T-cell (primary cell): ENCODE measurements at regions not wholly inside any gene's neighbourhood (a gene's known extent, or its start where the extent isn't known, plus 50 kb on each side); places are given as distances from the start of the nearest gene placed in this dataset.

Experiments used
- ATAC-seq, 4 experiments: fragments of 200-7000 bp in 3 of 4; fragments of 150-1000 bp in 1 of 4; cut with Tn5 transposase; replicated peaks in 1 of 4; 1 replicate in 3 of 4; 2 replicates in 1 of 4; pipeline ENCODE4 v1.10.0; 2021; ENCODE audit warnings: moderate library complexity in 3 of 4, mild to moderate bottlenecking in 2 of 4, moderate number of reproducible peaks in 1 of 4
- CTCF ChIA-PET, 2 donors: fragments of 300-600 bp; sonication (Branson Sonifier 250); formaldehyde crosslinking; loops; one replicate each; lab custom pipeline; 2022; ENCODE audit warnings: antibody characterized with exemption in 2 of 2; lab: Charles Lee
- POLR2A ChIA-PET, 2 donors: fragments of 300-600 bp; sonication (Branson Sonifier 250); formaldehyde crosslinking; loops; one replicate each; lab custom pipeline; 2022; ENCODE audit warnings: antibody characterized with exemption in 2 of 2; lab: Charles Lee
- DNase-seq, 35 experiments: peaks; one replicate each; pipeline versions ENCODE4 v3.0.0 to v3.0.0-alpha.2; 2013 to 2023
- H3K27ac ChIP-seq: one replicate; pipeline ENCODE4 v1.5.1; 2013; ENCODE audit warnings: low read length
- H3K27me3 ChIP-seq, 2 experiments: replicated peaks in 1 of 2; 1 replicate in 1 of 2; 2 replicates in 1 of 2; pipeline versions ENCODE4 v1.6.1 to v1.7.0; 2013; ENCODE audit warnings: low read length in 1 of 2, mixed read lengths in 1 of 2; ENCODE audit not compliant: control insufficient read depth in 2 of 2, insufficient read depth in 2 of 2; ENCODE audit errors: extremely low read depth in 1 of 2
- H3K36me3 ChIP-seq, 2 donors: 1 replicate in 1 of 2; 2 replicates in 1 of 2; pipeline versions ENCODE4 v1.6.1 to v1.7.0; 2013; ENCODE audit warnings: low read length in 1 of 2; ENCODE audit not compliant: control insufficient read depth in 2 of 2, insufficient read depth in 1 of 2; ENCODE audit errors: extremely low read depth in 1 of 2
- H3K4me1 ChIP-seq, 2 experiments: 1 replicate in 1 of 2; 2 replicates in 1 of 2; pipeline versions ENCODE4 v1.6.1 to v1.7.0; 2013; ENCODE audit warnings: low read length in 2 of 2, mixed read lengths in 1 of 2; ENCODE audit not compliant: insufficient read depth in 2 of 2, control insufficient read depth in 1 of 2; ENCODE audit errors: extremely low read depth in 1 of 2
- H3K4me3 ChIP-seq, 2 donors: 1 replicate in 1 of 2; 2 replicates in 1 of 2; pipeline versions ENCODE4 v1.5.1 to v1.7.0; 2013; ENCODE audit warnings: mild to moderate bottlenecking in 2 of 2, low read length in 1 of 2, moderate library complexity in 1 of 2; ENCODE audit not compliant: control insufficient read depth in 1 of 2; ENCODE audit errors: extremely low read depth in 1 of 2
- H3K9me3 ChIP-seq: 2 replicates; pipeline ENCODE4 v1.7.0; 2013
- H3K27ac Mint-ChIP-seq, 2 donors: one replicate each; pipeline ENCODE4 v1.8.0; 2020 to 2021; ENCODE audit warnings: mild to moderate bottlenecking in 2 of 2, mixed read lengths in 2 of 2
- H3K27me3 Mint-ChIP-seq, 2 donors: one replicate each; pipeline ENCODE4 v1.8.0; 2021 to 2022; ENCODE audit warnings: mixed read lengths in 2 of 2
- H3K36me3 Mint-ChIP-seq: one replicate; pipeline ENCODE4 v1.8.0; 2021; ENCODE audit warnings: mixed read lengths
- H3K4me1 Mint-ChIP-seq, 3 donors: one replicate each; pipeline ENCODE4 v1.8.0; 2020 to 2022; ENCODE audit warnings: mixed read lengths in 3 of 3, mild to moderate bottlenecking in 1 of 3
- H3K4me3 Mint-ChIP-seq, 3 donors: one replicate each; pipeline ENCODE4 v1.8.0; 2020 to 2022; ENCODE audit warnings: mild to moderate bottlenecking in 3 of 3, mixed read lengths in 3 of 3, moderate library complexity in 3 of 3
- H3K9me3 Mint-ChIP-seq, 3 donors: one replicate each; pipeline ENCODE4 v1.8.0; 2020 to 2022; ENCODE audit warnings: mixed read lengths in 3 of 3
- whole genome bisulfite sequencing: methylation state at CpG from one replicate; pipeline ENCODE4 v1.1.5; 2013; ENCODE audit warnings: missing lambda C conversion rate; ENCODE audit not compliant: insufficient coverage; 5-methylcytosine and 5-hydroxymethylcytosine counted together

GRCh38 chr6:14460556-14460955 is 343.0 kb downstream of the CD83 start:
- peaks cover 6% of the 10 kb centered on the region for H3K36me3 Mint-ChIP-seq
- peaks cover 2 to 10% (median 4%) of the 10 kb centered on the region in 3 donors for H3K4me1 Mint-ChIP-seq
- no peak overlapping the region for H3K4me3 Mint-ChIP-seq

DNA sequence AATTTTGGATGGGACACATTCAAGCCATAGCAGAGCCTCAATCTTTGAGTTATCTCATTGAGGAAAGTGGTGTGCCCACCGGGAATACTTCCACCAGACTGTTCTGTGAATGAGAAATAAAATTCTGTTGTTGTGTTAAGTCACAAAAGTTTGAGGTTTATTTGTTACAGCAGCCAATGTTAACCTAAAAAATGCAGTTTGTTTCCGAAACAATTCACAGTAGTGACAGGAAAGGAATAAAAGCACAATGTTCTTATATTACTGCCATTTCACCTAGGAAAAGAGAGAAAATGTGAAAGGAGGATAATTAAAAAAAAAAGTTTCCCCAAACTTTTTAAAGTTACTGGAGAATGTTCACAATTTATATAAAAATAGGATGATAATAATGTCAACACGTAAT is 344.6 kb downstream of the CD83 start:
- CTCF ChIA-PET, result no interaction called here
- Histone ChIP-seq H3K4me1 (peaks cover 0 to 3% of the 10 kb centered on the region in 2 experiments), H3K27me3 (no peaks in the 10 kb centered on the region), H3K4me3 (no peak overlapping the region), H3K9me3 (no peaks in the 10 kb centered on the region), H3K36me3 (no peaks in the 10 kb centered on the region), H3K27ac (no peak overlapping the region)
- Mint-ChIP-seq H3K4me3 (no peak overlapping the region), H3K27me3 (peaks cover 0 to 3% of the 10 kb centered on the region in 2 donors), H3K27ac (no peak overlapping the region), H3K36me3 (peaks cover 6% of the 10 kb centered on the region), H3K9me3 (peaks cover 0 to 6% (median 5%) of the 10 kb centered on the region in 3 donors), H3K4me1 (peaks cover 0 to 8% (median 2%) of the 10 kb centered on the region in 3 donors)
- POLR2A ChIA-PET, result no interaction called here
- WGBS, result 100% methylated on average over 1 of the region's 3 CpGs
- ATAC-seq, result no peak
- no peak for DNase-seq

More at GRCh38 chr6:14460556-14460955, 343.0 kb downstream of the CD83 start:
- Histone ChIP-seq H3K36me3 (no peaks in the 10 kb centered on the region), H3K27ac (no peak overlapping the region), H3K4me3 (no peak overlapping the region), H3K9me3 (no peaks in the 10 kb centered on the region), H3K4me1 (peaks cover 0 to 3% of the 10 kb centered on the region in 2 experiments), H3K27me3 (no peaks in the 10 kb centered on the region)
- CTCF ChIA-PET, result no interaction called here
- DNase-seq (no peak), ATAC-seq (no peak)
- Mint-ChIP-seq H3K9me3 (peaks cover 0 to 6% (median 5%) of the 10 kb centered on the region in 3 donors), H3K27me3 (peaks cover 0 to 3% of the 10 kb centered on the region in 2 donors), H3K27ac (no peak overlapping the region)
- POLR2A ChIA-PET, result no interaction called here

DNA sequence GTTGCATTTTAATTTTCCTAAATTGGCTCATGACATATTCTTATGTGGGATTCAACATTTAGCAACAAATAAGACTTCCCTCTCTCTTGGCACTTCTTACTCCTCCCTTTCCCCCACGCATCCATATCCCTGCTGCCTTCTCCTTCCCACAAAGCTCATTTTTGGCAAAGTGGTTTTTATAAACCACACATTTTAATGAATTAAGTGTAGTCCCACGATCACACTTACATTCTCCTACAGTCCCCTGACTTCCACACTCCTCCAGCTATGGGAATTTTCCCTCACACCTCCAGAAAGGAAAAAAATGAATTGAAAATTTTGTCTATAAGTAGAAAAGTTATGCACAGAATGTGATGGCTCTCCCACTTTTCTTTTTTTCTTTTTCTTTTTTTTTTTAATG is 345.0 kb downstream of the CD83 start:
- peaks cover 6% of the 10 kb centered on the region for H3K36me3 Mint-ChIP-seq
- POLR2A ChIA-PET, result no interaction called here
- no CpG with 5 or more reads among the region's 2 CpGs for WGBS
- no peak overlapping the region for H3K4me3 Mint-ChIP-seq
- CTCF ChIA-PET, result no interaction called here
- no peak for ATAC-seq
- Histone ChIP-seq H3K4me3 (no peak overlapping the region), H3K27me3 (no peaks in the 10 kb centered on the region), H3K27ac (no peak overlapping the region), H3K36me3 (no peaks in the 10 kb centered on the region), H3K4me1 (peaks cover 0 to 3% of the 10 kb centered on the region in 2 experiments), H3K9me3 (no peaks in the 10 kb centered on the region)
- H3K27ac Mint-ChIP-seq, result no peak overlapping the region
- H3K9me3 Mint-ChIP-seq, result peaks cover 0 to 8% (median 5%) of the 10 kb centered on the region in 3 donors
- no peak for DNase-seq
- H3K27me3 Mint-ChIP-seq, result peaks cover 0 to 3% of the 10 kb centered on the region in 2 donors
- peaks cover 0 to 9% (median 2%) of the 10 kb centered on the region in 3 donors for H3K4me1 Mint-ChIP-seq

GRCh38 chr6:14463110-14463509 is 345.5 kb downstream of the CD83 start:
- no peak for DNase-seq
- Histone ChIP-seq H3K4me1 (peaks cover 0 to 3% of the 10 kb centered on the region in 2 experiments), H3K9me3 (no peaks in the 10 kb centered on the region), H3K27me3 (no peaks in the 10 kb centered on the region), H3K4me3 (no peak overlapping the region), H3K36me3 (no peaks in the 10 kb centered on the region), H3K27ac (no peak overlapping the region)
- Mint-ChIP-seq H3K27me3 (peaks cover 0 to 3% of the 10 kb centered on the region in 2 donors), H3K27ac (no peak overlapping the region), H3K4me1 (peaks cover 0 to 13% (median 2%) of the 10 kb centered on the region in 3 donors), H3K9me3 (peaks cover 0 to 11% (median 9%) of the 10 kb centered on the region in 3 donors), H3K36me3 (peaks cover 6% of the 10 kb centered on the region), H3K4me3 (no peak overlapping the region)
- POLR2A ChIA-PET, result interaction anchor here in 1 of 2 donors (0.6 kb wide), 2 partner anchors 255 to 333 kb away, joined by 6 to 8 read pairs; no protein-coding TSS in a partner anchor
- WGBS, result no CpG with 5 or more reads among the region's 6 CpGs
- ATAC-seq, result no peak
- CTCF ChIA-PET, result no interaction called here

DNA sequence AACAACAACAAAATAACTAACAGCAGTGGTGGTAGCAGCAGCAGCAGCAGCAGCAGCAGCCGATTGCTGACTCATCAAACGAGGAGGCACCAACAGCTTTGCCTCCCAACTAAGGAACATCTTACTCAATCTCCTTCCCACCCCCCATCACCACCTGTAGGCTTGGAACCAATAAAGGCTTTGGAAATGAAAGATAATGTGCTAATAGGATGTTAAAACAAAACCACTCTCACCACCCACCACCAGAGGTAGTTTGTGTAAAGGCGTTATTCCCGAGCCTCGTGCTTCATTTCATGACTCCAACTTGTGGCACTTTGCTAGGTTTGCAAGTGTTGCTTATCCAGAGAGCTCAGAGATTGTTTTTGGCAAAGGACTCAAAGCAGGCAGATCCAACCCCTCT is 346.5 kb downstream of the CD83 start:
- H3K27me3 ChIP-seq, result no peaks in the 10 kb centered on the region
- ATAC-seq (no peak), DNase-seq (no peak)
- Mint-ChIP-seq H3K4me1 (peaks cover 0 to 13% (median 2%) of the 10 kb centered on the region in 3 donors), H3K36me3 (peaks cover 11% of the 10 kb centered on the region), H3K27ac (no peak overlapping the region), H3K27me3 (peaks cover 0 to 3% of the 10 kb centered on the region in 2 donors), H3K9me3 (peaks cover 5 to 18% (median 16%) of the 10 kb centered on the region in 3 donors), H3K4me3 (no peak overlapping the region)
- no peak overlapping the region for H3K4me3 ChIP-seq
- POLR2A ChIA-PET, result no interaction called here
- no peaks in the 10 kb centered on the region for H3K9me3 ChIP-seq
- peaks cover 0 to 3% of the 10 kb centered on the region in 2 experiments for H3K4me1 ChIP-seq
- 66% methylated on average over 4 of the region's 5 CpGs for WGBS
- CTCF ChIA-PET, result no interaction called here
- no peak overlapping the region for H3K27ac ChIP-seq
- no peaks in the 10 kb centered on the region for H3K36me3 ChIP-seq

DNA sequence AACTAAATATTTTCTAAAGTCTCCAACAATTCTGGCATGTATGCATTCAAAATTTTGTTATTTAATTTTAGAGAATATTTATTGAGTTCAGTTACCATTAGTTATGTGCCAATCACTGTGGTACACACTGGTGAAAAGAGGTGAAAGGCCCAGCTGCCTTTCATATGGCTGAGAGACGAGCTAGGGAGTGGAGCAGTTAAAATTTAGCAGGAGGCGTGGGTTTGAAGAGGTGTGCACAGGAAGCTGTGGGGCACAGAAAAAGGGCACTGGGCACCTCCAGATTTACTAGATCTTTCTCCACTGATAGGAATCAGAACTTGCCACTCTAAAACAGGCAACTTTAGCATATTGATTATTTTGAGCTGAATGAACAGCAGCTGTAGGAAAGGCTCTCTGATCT is 347.1 kb downstream of the CD83 start:
- H3K9me3 ChIP-seq, result no peaks in the 10 kb centered on the region
- Mint-ChIP-seq H3K4me1 (peaks cover 0 to 13% (median 2%) of the 10 kb centered on the region in 3 donors), H3K9me3 (peaks cover 9 to 24% (median 22%) of the 10 kb centered on the region in 3 donors), H3K27ac (no peak overlapping the region), H3K4me3 (no peak overlapping the region), H3K36me3 (peaks cover 16% of the 10 kb centered on the region), H3K27me3 (peaks cover 0 to 3% of the 10 kb centered on the region in 2 donors)
- ChIA-PET CTCF (no interaction called here), POLR2A (no interaction called here)
- DNase-seq, result no peak
- peaks cover 0 to 3% of the 10 kb centered on the region in 2 experiments for H3K4me1 ChIP-seq
- no peak overlapping the region for H3K4me3 ChIP-seq
- WGBS, result 79% methylated on average over 2 of the region's 2 CpGs
- no peak for ATAC-seq
- no peaks in the 10 kb centered on the region for H3K36me3 ChIP-seq
- H3K27ac ChIP-seq, result no peak overlapping the region
- no peaks in the 10 kb centered on the region for H3K27me3 ChIP-seq
